KMS-11 (cell line): ENCODE measurements at regions not wholly inside any gene's neighbourhood (a gene's known extent, or its start where the extent isn't known, plus 50 kb on each side); places are given as distances from the start of the nearest gene placed in this dataset.
"Not testable (repeated sequence)": the region's sequence is repeated elsewhere in the genome, so short reads cannot be mapped to it uniquely, and the experiment has no call there.

Experiments used
- H2AFZ ChIP-seq: fragments of 200-600 bp; sonication (generic); 2 replicates; pipeline ENCODE4 v1.6.1; 2016; ENCODE audit warnings: antibody characterized with exemption, mixed run types, low read depth
- H3K27ac ChIP-seq: fragments of 200-600 bp; sonication (generic); 2 replicates; pipeline ENCODE4 v1.6.1; 2016; ENCODE audit warnings: mild to moderate bottlenecking, mixed run types
- H3K27me3 ChIP-seq: fragments of 200-600 bp; sonication (generic); 2 replicates; pipeline ENCODE4 v1.6.1; 2017; ENCODE audit warnings: mild to moderate bottlenecking, low read depth, mixed run types, moderate library complexity; ENCODE audit not compliant: insufficient read depth
- H3K36me3 ChIP-seq: fragments of 200-600 bp; sonication (generic); 2 replicates; pipeline ENCODE4 v1.6.1; 2017; ENCODE audit warnings: mild to moderate bottlenecking, mixed run types; ENCODE audit not compliant: insufficient read depth
- H3K4me1 ChIP-seq: fragments of 200-600 bp; sonication (generic); 2 replicates; pipeline ENCODE4 v1.6.1; 2016; ENCODE audit warnings: mild to moderate bottlenecking, low read depth, mixed run types; ENCODE audit not compliant: poor library complexity, severe bottlenecking
- H3K4me2 ChIP-seq: fragments of 200-600 bp; sonication (generic); 2 replicates; pipeline ENCODE4 v1.7.0; 2016; ENCODE audit warnings: mild to moderate bottlenecking, mixed run types
- H3K4me3 ChIP-seq: fragments of 200-600 bp; sonication (generic); IDR thresholded peaks from 2 replicates; pipeline ENCODE4 v1.6.1; 2017; ENCODE audit warnings: low read depth, low read length, mixed read lengths; ENCODE audit not compliant: insufficient read depth
- H3K79me2 ChIP-seq: fragments of 200-600 bp; sonication (generic); 2 replicates; pipeline ENCODE4 v1.6.1; 2016; ENCODE audit warnings: low read depth, mixed run types; ENCODE audit not compliant: insufficient read depth
- H3K9ac ChIP-seq: fragments of 200-600 bp; sonication (generic); 2 replicates; pipeline ENCODE4 v1.6.1; 2016; ENCODE audit warnings: mild to moderate bottlenecking, mixed run types
- H4K20me1 ChIP-seq: fragments of 200-600 bp; sonication (generic); 2 replicates; pipeline ENCODE4 v1.6.1; 2016; ENCODE audit warnings: mild to moderate bottlenecking, mixed run types; ENCODE audit not compliant: insufficient read depth
- TF ChIP-seq, protein P1 (sequence below): fragments of 200-600 bp; sonication (generic); conservative IDR thresholded peaks from 2 replicates; pipeline ENCODE4 v1.6.1; 2017; ENCODE audit warnings: low read depth, mild to moderate bottlenecking, antibody characterized with exemption, low read length, moderate library complexity, mixed read lengths

DNA sequence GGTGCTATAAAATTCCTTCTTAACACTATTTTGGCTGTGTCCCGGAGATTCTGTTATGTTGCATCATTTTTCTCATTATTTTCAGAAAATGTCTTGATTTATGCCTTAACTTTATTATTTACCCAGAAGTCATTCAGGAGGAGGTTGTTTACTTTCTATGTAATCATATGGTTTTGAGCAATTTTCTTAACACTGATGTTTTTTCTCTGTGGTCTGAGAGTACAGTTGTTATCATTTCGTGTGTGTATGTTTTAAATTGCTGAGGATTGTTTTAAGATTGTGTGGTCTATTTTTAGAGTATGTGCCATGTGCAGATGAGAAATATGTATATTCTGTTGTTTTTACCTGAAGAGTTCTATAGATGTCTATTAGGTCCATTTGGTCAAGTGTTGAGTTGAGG, 498.1 kb upstream of the ZNF608 start:
- no peak overlapping the region for H3K4me2 ChIP-seq
- TF ChIP-seq, protein P1, sequence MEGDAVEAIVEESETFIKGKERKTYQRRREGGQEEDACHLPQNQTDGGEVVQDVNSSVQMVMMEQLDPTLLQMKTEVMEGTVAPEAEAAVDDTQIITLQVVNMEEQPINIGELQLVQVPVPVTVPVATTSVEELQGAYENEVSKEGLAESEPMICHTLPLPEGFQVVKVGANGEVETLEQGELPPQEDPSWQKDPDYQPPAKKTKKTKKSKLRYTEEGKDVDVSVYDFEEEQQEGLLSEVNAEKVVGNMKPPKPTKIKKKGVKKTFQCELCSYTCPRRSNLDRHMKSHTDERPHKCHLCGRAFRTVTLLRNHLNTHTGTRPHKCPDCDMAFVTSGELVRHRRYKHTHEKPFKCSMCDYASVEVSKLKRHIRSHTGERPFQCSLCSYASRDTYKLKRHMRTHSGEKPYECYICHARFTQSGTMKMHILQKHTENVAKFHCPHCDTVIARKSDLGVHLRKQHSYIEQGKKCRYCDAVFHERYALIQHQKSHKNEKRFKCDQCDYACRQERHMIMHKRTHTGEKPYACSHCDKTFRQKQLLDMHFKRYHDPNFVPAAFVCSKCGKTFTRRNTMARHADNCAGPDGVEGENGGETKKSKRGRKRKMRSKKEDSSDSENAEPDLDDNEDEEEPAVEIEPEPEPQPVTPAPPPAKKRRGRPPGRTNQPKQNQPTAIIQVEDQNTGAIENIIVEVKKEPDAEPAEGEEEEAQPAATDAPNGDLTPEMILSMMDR = no peak
- no peaks in the 10 kb centered on the region for H4K20me1 ChIP-seq
- no peaks in the 10 kb centered on the region for H3K36me3 ChIP-seq
- no peaks in the 10 kb centered on the region for H3K27me3 ChIP-seq
- no peak overlapping the region for H3K4me3 ChIP-seq
- H3K27ac ChIP-seq = no peak overlapping the region
- H3K4me1 ChIP-seq = no peaks in the 10 kb centered on the region
- no peak overlapping the region for H3K9ac ChIP-seq
- H2AFZ ChIP-seq = no peak overlapping the region
- H3K79me2 ChIP-seq = no peaks in the 10 kb centered on the region

DNA sequence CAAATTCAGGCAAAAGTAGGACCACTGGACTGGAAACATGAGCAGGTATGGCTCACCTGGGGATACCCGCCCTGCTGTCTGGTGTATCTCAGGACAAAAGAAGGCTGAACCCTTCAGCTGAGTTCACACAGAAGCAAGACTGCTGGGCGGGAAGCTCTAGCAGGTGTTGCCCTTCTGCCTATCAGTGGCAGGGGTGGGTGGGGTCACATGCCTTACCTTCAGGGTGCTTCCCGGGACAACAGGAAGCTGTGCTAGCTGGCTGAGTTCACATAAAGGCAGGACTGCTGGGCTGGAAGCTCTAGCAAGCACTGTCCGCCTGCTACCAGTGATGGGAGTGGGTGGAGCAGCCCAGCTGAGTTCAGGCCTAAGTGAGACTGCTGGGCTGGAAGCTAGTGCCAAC, 498.8 kb upstream of the ZNF608 start:
- Histone ChIP-seq H3K79me2 (no peaks in the 10 kb centered on the region), H3K36me3 (no peaks in the 10 kb centered on the region), H3K9ac (no peak overlapping the region), H3K4me1 (no peaks in the 10 kb centered on the region), H4K20me1 (no peaks in the 10 kb centered on the region), H3K4me3 (no peak overlapping the region), H3K4me2 (no peak overlapping the region), H3K27ac (no peak overlapping the region), H2AFZ (no peak overlapping the region), H3K27me3 (no peaks in the 10 kb centered on the region)
- TF ChIP-seq, protein P1 = no peak

DNA sequence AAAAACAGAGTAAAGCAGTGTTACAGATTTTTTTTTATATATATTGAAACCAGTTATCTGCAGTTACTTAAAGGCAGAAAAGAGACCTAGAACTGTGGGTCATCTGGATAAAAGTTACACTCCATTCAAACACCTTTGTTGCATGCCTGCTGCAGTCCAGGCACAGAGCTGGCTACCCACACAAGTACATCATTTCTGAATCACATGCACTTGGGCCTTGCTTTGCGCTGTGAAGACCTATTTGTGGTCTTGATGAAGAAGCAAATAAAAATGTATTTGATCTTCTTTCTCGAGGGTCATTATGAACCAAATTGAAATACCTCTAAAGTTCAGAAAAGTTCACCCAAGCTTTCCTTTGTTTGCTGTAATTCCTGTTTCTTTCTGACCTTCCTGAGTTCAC, 503.0 kb upstream of the ZNF608 start:
- Histone ChIP-seq H3K36me3 (no peaks in the 10 kb centered on the region), H2AFZ (no peak overlapping the region), H3K9ac (no peak overlapping the region), H3K4me3 (no peak overlapping the region), H3K4me2 (no peak overlapping the region), H4K20me1 (no peaks in the 10 kb centered on the region), H3K27ac (no peak overlapping the region), H3K4me1 (no peaks in the 10 kb centered on the region), H3K27me3 (no peaks in the 10 kb centered on the region), H3K79me2 (no peaks in the 10 kb centered on the region)
- TF ChIP-seq, protein P1 = no peak

DNA sequence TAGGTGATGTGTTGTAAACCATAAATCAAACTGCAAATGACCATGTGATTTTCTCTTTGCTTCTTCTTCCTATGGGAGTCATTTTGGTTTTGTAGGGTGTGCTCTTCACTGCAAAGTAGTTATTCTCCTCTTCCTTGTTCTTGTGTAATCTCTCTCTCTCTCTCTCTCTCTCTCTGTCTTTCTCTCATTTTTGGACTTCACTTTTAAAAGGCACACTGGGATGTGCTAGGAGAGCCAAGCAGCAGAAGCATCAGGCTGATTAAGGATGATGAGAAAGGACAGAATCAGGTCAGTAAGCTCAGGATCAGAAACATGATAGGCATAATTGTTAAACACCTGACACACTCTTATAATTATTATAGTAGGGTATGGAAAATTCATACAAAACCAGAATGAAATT, 505.3 kb upstream of the ZNF608 start:
- TF ChIP-seq, protein P1 = no peak
- H3K79me2 ChIP-seq = no peaks in the 10 kb centered on the region
- no peak overlapping the region for H3K4me3 ChIP-seq
- no peak overlapping the region for H3K9ac ChIP-seq
- H3K4me2 ChIP-seq = no peak overlapping the region
- no peaks in the 10 kb centered on the region for H3K27me3 ChIP-seq
- no peak overlapping the region for H3K27ac ChIP-seq
- no peaks in the 10 kb centered on the region for H3K36me3 ChIP-seq
- no peak overlapping the region for H2AFZ ChIP-seq
- no peaks in the 10 kb centered on the region for H4K20me1 ChIP-seq
- H3K4me1 ChIP-seq = no peaks in the 10 kb centered on the region

DNA sequence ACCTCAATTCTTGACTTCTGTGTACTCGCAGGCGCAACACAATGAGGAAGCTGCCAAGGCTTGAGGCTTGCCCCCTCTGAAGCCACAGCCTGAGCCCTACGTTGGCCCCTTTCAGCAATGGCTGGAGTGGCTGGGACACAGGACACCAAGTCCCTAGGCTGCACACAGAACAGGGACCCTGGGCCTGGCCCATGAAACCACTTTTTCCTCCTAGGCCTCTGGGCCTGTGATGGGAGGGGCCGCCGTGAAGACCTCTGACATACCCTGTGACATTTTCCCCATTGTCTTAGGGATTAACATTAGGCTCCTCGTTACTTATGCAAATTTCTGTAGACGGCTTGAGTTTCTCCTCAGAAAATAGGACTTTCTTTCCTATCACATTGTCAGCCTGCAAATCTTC, 507.2 kb upstream of the ZNF608 start:
- peaks cover 15% of the 10 kb centered on the region for H3K4me1 ChIP-seq
- H3K36me3 ChIP-seq = not testable (repeated sequence)

More for the DNA sequence above, 507.2 kb upstream of the ZNF608 start:
- H4K20me1 ChIP-seq, H3K9ac ChIP-seq, H3K4me3 ChIP-seq, H3K27ac ChIP-seq, H3K4me2 ChIP-seq, H3K79me2 ChIP-seq, H2AFZ ChIP-seq, H3K27me3 ChIP-seq: not testable (repeated sequence)
